Esophagus muscularis mucosa (tissue), 4 donors: ENCODE measurements at regions not wholly inside any gene's neighbourhood (a gene's known extent, or its start where the extent isn't known, plus 50 kb on each side); places are given as distances from the start of the nearest gene placed in this dataset.

Experiments
- CTCF ChIP-seq, 3 experiments: fragments of 200-600 bp in 2 of 3; fragments of 450-650 bp in 1 of 3; sonication (generic) in 2 of 3; IDR thresholded peaks; one replicate each; pipeline ENCODE4 v1.5.1; 2017 to 2019; ENCODE audit warnings: antibody characterized with exemption in 3 of 3, mild to moderate bottlenecking in 2 of 3, moderate library complexity in 1 of 3
- EP300 ChIP-seq: sonication (generic); formaldehyde crosslinking; IDR thresholded peaks from one replicate; pipeline ENCODE4 v1.6.1; 2017; ENCODE audit warnings: antibody characterized with exemption
- POLR2A ChIP-seq: fragments of 450-650 bp; IDR thresholded peaks from one replicate; pipeline ENCODE4 v1.6.1; 2017; ENCODE audit warnings: antibody characterized with exemption, moderate library complexity, mild to moderate bottlenecking, low read depth
- POLR2AphosphoS5 ChIP-seq, 2 donors: sonication (generic); formaldehyde crosslinking; IDR thresholded peaks; one replicate each; pipeline ENCODE4 v1.6.1; 2017; ENCODE audit warnings: antibody characterized with exemption in 2 of 2

- no peak for TF ChIP-seq CTCF (IDR thresholded peaks at IDR 0.05)
- TF ChIP-seq EP300 = no peak
- no peak for TF ChIP-seq POLR2A
- TF ChIP-seq POLR2AphosphoS5 (IDR thresholded peaks at IDR 0.05) = no peak
Observed at GRCh38 chr17:13334374-13334773, 267.4 kb downstream of the HS3ST3A1 start.
